Mammary epithelial cell (primary cell): ENCODE measurements at regions not wholly inside any gene's neighbourhood (a gene's known extent, or its start where the extent isn't known, plus 50 kb on each side); places are given as distances from the start of the nearest gene placed in this dataset.
"Not testable (repeated sequence)": the region's sequence is repeated elsewhere in the genome, so short reads cannot be mapped to it uniquely, and the experiment has no call there.

Source experiments
- EZH2 ChIP-seq: IDR thresholded peaks from 2 replicates; pipeline ENCODE4 v1.6.1; 2012; ENCODE audit warnings: low read length, inconsistent platforms, borderline replicate concordance
- TF ChIP-seq, protein P1 (sequence below), 2 donors: IDR thresholded peaks in 1 of 2; conservative IDR thresholded peaks in 1 of 2; 2 replicates each; pipeline ENCODE4 v1.5.1; 2011 to 2012; ENCODE audit warnings: inconsistent platforms in 2 of 2, low read length in 2 of 2, mild to moderate bottlenecking in 2 of 2, control low read depth in 1 of 2, low read depth in 1 of 2; ENCODE audit not compliant: insufficient read depth in 1 of 2; ENCODE audit errors: extremely low read depth in 1 of 2

DNA sequence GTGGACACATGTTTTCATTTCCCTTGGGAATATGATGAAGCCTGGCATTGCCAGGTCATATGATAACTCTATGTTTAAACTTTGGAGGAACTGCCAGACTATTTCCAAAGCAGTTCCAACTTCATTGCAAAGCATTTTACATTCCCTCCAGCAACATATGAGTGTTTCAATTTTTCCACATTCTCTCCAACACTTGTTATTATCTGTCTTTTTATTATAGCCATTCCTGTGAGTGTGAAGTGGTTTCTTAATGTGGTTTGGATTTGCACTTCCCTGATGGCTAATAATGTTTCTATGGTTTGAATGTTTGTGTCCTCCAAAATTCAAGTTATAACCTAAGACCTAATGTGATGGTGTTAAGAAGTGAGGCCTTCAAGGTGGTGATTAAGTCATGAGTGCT is 228.0 kb downstream of the CDRT15L2 start:
- TF ChIP-seq, protein P1, sequence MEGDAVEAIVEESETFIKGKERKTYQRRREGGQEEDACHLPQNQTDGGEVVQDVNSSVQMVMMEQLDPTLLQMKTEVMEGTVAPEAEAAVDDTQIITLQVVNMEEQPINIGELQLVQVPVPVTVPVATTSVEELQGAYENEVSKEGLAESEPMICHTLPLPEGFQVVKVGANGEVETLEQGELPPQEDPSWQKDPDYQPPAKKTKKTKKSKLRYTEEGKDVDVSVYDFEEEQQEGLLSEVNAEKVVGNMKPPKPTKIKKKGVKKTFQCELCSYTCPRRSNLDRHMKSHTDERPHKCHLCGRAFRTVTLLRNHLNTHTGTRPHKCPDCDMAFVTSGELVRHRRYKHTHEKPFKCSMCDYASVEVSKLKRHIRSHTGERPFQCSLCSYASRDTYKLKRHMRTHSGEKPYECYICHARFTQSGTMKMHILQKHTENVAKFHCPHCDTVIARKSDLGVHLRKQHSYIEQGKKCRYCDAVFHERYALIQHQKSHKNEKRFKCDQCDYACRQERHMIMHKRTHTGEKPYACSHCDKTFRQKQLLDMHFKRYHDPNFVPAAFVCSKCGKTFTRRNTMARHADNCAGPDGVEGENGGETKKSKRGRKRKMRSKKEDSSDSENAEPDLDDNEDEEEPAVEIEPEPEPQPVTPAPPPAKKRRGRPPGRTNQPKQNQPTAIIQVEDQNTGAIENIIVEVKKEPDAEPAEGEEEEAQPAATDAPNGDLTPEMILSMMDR (conservative IDR thresholded peaks at IDR 0.05 in 1 of 2, IDR thresholded peaks at IDR 0.05 in 1 of 2; ENCODE audit: extremely low read depth in 1 of 2, insufficient read depth in 1 of 2, low read depth in 1 of 2, low read length in 2 of 2) = not testable (repeated sequence)
- TF ChIP-seq EZH2 = not testable (repeated sequence)
